ENCODE measurements at regions not wholly inside any gene's neighbourhood (a gene's known extent, or its start where the extent isn't known, plus 50 kb on each side); places are given as distances from the start of the nearest gene placed in this dataset.

GRCh38 chr9:28934111-28934510 lies 1360.8 kb upstream of the C9orf72 start:
- no peaks in the 10 kb centered on the region for H3K79me2 ChIP-seq (ENCODE audit: low read depth)
- H3K4me3 ChIP-seq: no peak overlapping the region
- DNase-seq: no peak
- no peak overlapping the region for H3K4me2 ChIP-seq
- CTCF ChIA-PET: no interaction called here
- intact Hi-C loops (cut with micrococcal nuclease; ENCODE audit: unreplicated experiment): no loop called here
- H4K20me1 ChIP-seq (ENCODE audit: insufficient read depth): no peaks in the 10 kb centered on the region
- no peaks in the 10 kb centered on the region for H3K36me3 ChIP-seq (ENCODE audit: low read depth)
- no peak overlapping the region for H3K27ac ChIP-seq
- no peaks in the 10 kb centered on the region for H3F3A ChIP-seq (ENCODE audit: insufficient read depth, low read depth)
- H2AFZ ChIP-seq: no peak overlapping the region
- TF ChIP-seq EZH2 (IDR thresholded peaks at IDR 0.05; ENCODE audit: low read depth) (no peak), CTCF (conservative IDR thresholded peaks at IDR 0.05) (no peak)
- POLR2A ChIA-PET (ENCODE audit: unreplicated experiment): no interaction called here
- no TSS peak for BruUV-seq (replicated peaks)
- H3K27me3 ChIP-seq (ENCODE audit: insufficient read depth, low read depth): no peaks in the 10 kb centered on the region
- H3K4me1 ChIP-seq (replicated peaks; ENCODE audit: insufficient read depth): no peaks in the 10 kb centered on the region
- no peaks in the 10 kb centered on the region for H3K9me2 ChIP-seq (ENCODE audit: insufficient read depth)
- H3K9me3 ChIP-seq (ENCODE audit: insufficient read depth, low read depth): no peaks in the 10 kb centered on the region

- Histone ChIP-seq H3K9me2 (ENCODE audit: insufficient read depth) (no peaks in the 10 kb centered on the region), H3K27ac (no peak overlapping the region), H3K4me1 (replicated peaks; ENCODE audit: insufficient read depth) (no peaks in the 10 kb centered on the region), H2AFZ (no peak overlapping the region), H3K36me3 (ENCODE audit: low read depth) (no peaks in the 10 kb centered on the region), H3K4me3 (no peak overlapping the region), H3K4me2 (no peak overlapping the region), H3K79me2 (ENCODE audit: low read depth) (no peaks in the 10 kb centered on the region), H3F3A (ENCODE audit: insufficient read depth, low read depth) (no peaks in the 10 kb centered on the region), H3K9me3 (ENCODE audit: insufficient read depth, low read depth) (no peaks in the 10 kb centered on the region), H4K20me1 (ENCODE audit: insufficient read depth) (no peaks in the 10 kb centered on the region), H3K27me3 (ENCODE audit: insufficient read depth, low read depth) (no peaks in the 10 kb centered on the region)
- no peak for TF ChIP-seq CTCF (conservative IDR thresholded peaks at IDR 0.05)
- no peak for TF ChIP-seq EZH2 (IDR thresholded peaks at IDR 0.05; ENCODE audit: low read depth)
- ChIA-PET CTCF (no interaction called here), POLR2A (ENCODE audit: unreplicated experiment) (no interaction called here)
- intact Hi-C loops (cut with micrococcal nuclease; ENCODE audit: unreplicated experiment): no loop called here
- no peak for DNase-seq
- no TSS peak for BruUV-seq (replicated peaks)
Measured at GRCh38 chr9:28938981-28939380, 1365.7 kb upstream of the C9orf72 start.

GRCh38 chr9:28941856-28942255 lies 1368.6 kb upstream of the C9orf72 start:
- ChIA-PET POLR2A (ENCODE audit: unreplicated experiment) (no interaction called here), CTCF (no interaction called here)

More at GRCh38 chr9:28941856-28942255, 1368.6 kb upstream of the C9orf72 start:
- Histone ChIP-seq H3K79me2 (ENCODE audit: low read depth) (no peaks in the 10 kb centered on the region), H3K9me2 (ENCODE audit: insufficient read depth) (no peaks in the 10 kb centered on the region), H2AFZ (no peak overlapping the region), H3K36me3 (ENCODE audit: low read depth) (no peaks in the 10 kb centered on the region), H3F3A (ENCODE audit: insufficient read depth, low read depth) (no peaks in the 10 kb centered on the region), H3K9me3 (ENCODE audit: insufficient read depth, low read depth) (no peaks in the 10 kb centered on the region), H3K4me3 (no peak overlapping the region), H3K4me1 (replicated peaks; ENCODE audit: insufficient read depth) (no peaks in the 10 kb centered on the region), H3K27me3 (ENCODE audit: insufficient read depth, low read depth) (no peaks in the 10 kb centered on the region), H3K4me2 (no peak overlapping the region), H4K20me1 (ENCODE audit: insufficient read depth) (no peaks in the 10 kb centered on the region), H3K27ac (no peak overlapping the region)
- BruUV-seq (replicated peaks): no TSS peak
- no peak for DNase-seq
- intact Hi-C loops (cut with micrococcal nuclease; ENCODE audit: unreplicated experiment): no loop called here
- no peak for TF ChIP-seq CTCF (conservative IDR thresholded peaks at IDR 0.05)
- TF ChIP-seq EZH2 (IDR thresholded peaks at IDR 0.05; ENCODE audit: low read depth): no peak

All from PC-9 (cell line).